Endothelial cell of umbilical vein (primary cell): ENCODE measurements at regions not wholly inside any gene's neighbourhood (a gene's known extent, or its start where the extent isn't known, plus 50 kb on each side); places are given as distances from the start of the nearest gene placed in this dataset.

Source experiments
- BruUV-seq: library from RNA; stranded (reverse); fragments of 400-500 nt; replicated peaks from 2 replicates; lab custom pipeline; 2021; lab: Mats Ljungman, UMichigan
- CTCF ChIA-PET: fragments of 300-600, 350-600 bp; sonication (Branson Sonifier 250); formaldehyde crosslinking; loops from one replicate; lab custom pipeline; 2021; ENCODE audit warnings: antibody characterized with exemption, inconsistent platforms; lab: Charles Lee
- POLR2A ChIA-PET: fragments of 300-600, 350-600 bp; sonication (Branson Sonifier 250); formaldehyde crosslinking; loops from one replicate; lab custom pipeline; 2021; ENCODE audit warnings: antibody characterized with exemption, inconsistent platforms; lab: Charles Lee
- DNase-seq: peaks from one replicate; pipeline ENCODE4 v3.0.0-alpha.2; 2011; ENCODE audit warnings: low read depth, low spot score
- FAIRE-seq: peaks from 2 replicates; lab custom pipeline; 2011; peaks lifted over from hg19 to GRCh38; lab: Jason Lieb, UNC
- H2AFZ ChIP-seq: 2 replicates; pipeline ENCODE4 v1.6.0; 2012; ENCODE audit warnings: low read depth, low read length, control low read depth, inconsistent platforms
- H3K27ac ChIP-seq: 2 replicates; pipeline ENCODE4 v1.5.1; 2011; ENCODE audit warnings: low read depth, mild to moderate bottlenecking, control low read depth, low read length, moderate library complexity; ENCODE audit not compliant: insufficient read depth
- H3K27me3 ChIP-seq, 2 experiments: 2 replicates each; pipeline versions ENCODE4 v1.6.0 to v1.6.1; 2011; ENCODE audit warnings: low read length in 2 of 2, mixed read lengths in 1 of 2; ENCODE audit not compliant: control insufficient read depth in 2 of 2, insufficient read depth in 2 of 2
- H3K36me3 ChIP-seq, 2 experiments: 2 replicates in 1 of 2; 3 replicates in 1 of 2; pipeline ENCODE4 v1.5.1; 2011; ENCODE audit warnings: low read length in 2 of 2, mild to moderate bottlenecking in 1 of 2, moderate library complexity in 1 of 2; ENCODE audit not compliant: control insufficient read depth in 2 of 2, insufficient read depth in 2 of 2; ENCODE audit errors: extremely low read depth in 1 of 2
- H3K4me1 ChIP-seq: 3 replicates; pipeline ENCODE4 v1.5.1; 2011; ENCODE audit warnings: mild to moderate bottlenecking, low read length; ENCODE audit not compliant: control insufficient read depth, insufficient read depth; ENCODE audit errors: extremely low read depth
- H3K4me2 ChIP-seq: 2 replicates; pipeline ENCODE4 v1.6.1; 2011; ENCODE audit warnings: low read length, control low read depth, mixed read lengths; ENCODE audit not compliant: insufficient read depth
- H3K4me3 ChIP-seq, 3 experiments: fragments of 200-600 bp in 1 of 3; sonication (generic), shearing (Covaris generic) in 1 of 3; replicated peaks in 1 of 3; 2 replicates each; pipeline ENCODE4 v1.5.1; 2011 to 2016; ENCODE audit warnings: control low read depth in 3 of 3, low read length in 3 of 3, mild to moderate bottlenecking in 2 of 3, inconsistent platforms in 1 of 3, low read depth in 1 of 3, moderate library complexity in 1 of 3; ENCODE audit not compliant: insufficient read depth in 1 of 3
- H3K79me2 ChIP-seq: 2 replicates; pipeline ENCODE4 v1.6.0; 2012; ENCODE audit warnings: low read length, inconsistent platforms; ENCODE audit not compliant: control insufficient read depth, insufficient read depth
- H3K9ac ChIP-seq: replicated peaks from 2 replicates; pipeline ENCODE3; 2011; ENCODE audit warnings: low read length, control low read depth; ENCODE audit not compliant: insufficient read depth; ENCODE audit errors: extremely low read depth
- H3K9me1 ChIP-seq: replicated peaks from 3 replicates; pipeline ENCODE4 v1.6.0; 2011; ENCODE audit warnings: mild to moderate bottlenecking, low read length; ENCODE audit not compliant: control insufficient read depth, insufficient read depth; ENCODE audit errors: extremely low read depth
- H3K9me3 ChIP-seq: replicated peaks from 2 replicates; pipeline ENCODE4 v1.5.1; 2012; ENCODE audit warnings: low read length, inconsistent platforms; ENCODE audit not compliant: control insufficient read depth, insufficient read depth
- H4K20me1 ChIP-seq: replicated peaks from 2 replicates; pipeline ENCODE3; 2011; ENCODE audit warnings: mild to moderate bottlenecking, low read length; ENCODE audit not compliant: control insufficient read depth, insufficient read depth; ENCODE audit errors: extremely low read depth
- EZH2 ChIP-seq: IDR thresholded peaks from 2 replicates; pipeline ENCODE4 v1.6.1; 2012; ENCODE audit warnings: borderline replicate concordance, low read depth, mild to moderate bottlenecking, moderate library complexity, low read length, inconsistent platforms; ENCODE audit not compliant: severe bottlenecking
- FOS ChIP-seq: IDR thresholded peaks from 2 replicates; pipeline ENCODE4 v1.6.1; 2011; ENCODE audit warnings: mild to moderate bottlenecking, low read length, moderate library complexity, borderline replicate concordance; ENCODE audit not compliant: insufficient read depth
- GATA2 ChIP-seq: IDR thresholded peaks from 2 replicates; pipeline ENCODE4 v1.7.0; 2011; ENCODE audit warnings: low read depth, mild to moderate bottlenecking, moderate library complexity, mixed read lengths, low read length; ENCODE audit not compliant: insufficient read length, insufficient read depth
- JUN ChIP-seq: IDR thresholded peaks from 2 replicates; pipeline ENCODE4 v1.6.1; 2011; ENCODE audit warnings: borderline replicate concordance, low read depth; ENCODE audit not compliant: insufficient read length, insufficient read depth
- MYC ChIP-seq: IDR thresholded peaks from one replicate; pipeline ENCODE4 v1.6.1; 2011; ENCODE audit warnings: mild to moderate bottlenecking, low read depth, low read length
- POLR2A ChIP-seq: IDR thresholded peaks from 2 replicates; pipeline ENCODE4 v1.6.1; 2012; ENCODE audit warnings: low read depth, mild to moderate bottlenecking, control low read depth, low read length
- POLR2AphosphoS5 ChIP-seq: IDR thresholded peaks from 2 replicates; pipeline ENCODE4 v1.6.1; 2012; ENCODE audit warnings: low read depth, mild to moderate bottlenecking, control low read depth, low read length, moderate library complexity; ENCODE audit not compliant: insufficient read depth
- dilution Hi-C: fragments of 300-500 bp; cut with MboI; formaldehyde crosslinking; loops from one replicate; pipeline ENCODE4 v1.15.0; 2019; ENCODE audit warnings: low sequenced_read_pairs; ENCODE audit not compliant: extremely low pct_ligation_motif_present
- intact Hi-C: fragments of 100-400 bp; cut with micrococcal nuclease; formaldehyde crosslinking; loops from one replicate; pipeline ENCODE4 v1.10.0; 2022
- TF ChIP-seq, protein P1 (sequence below), 2 donors: IDR thresholded peaks; 1 replicate in 1 of 2; 2 replicates in 1 of 2; pipeline ENCODE4 v1.5.1; 2011; ENCODE audit warnings: low read length in 2 of 2, mild to moderate bottlenecking in 2 of 2, moderate library complexity in 2 of 2, control low read depth in 1 of 2, inconsistent platforms in 1 of 2, low read depth in 1 of 2; ENCODE audit not compliant: insufficient read depth in 1 of 2; ENCODE audit errors: extremely low read depth in 1 of 2
- TF ChIP-seq, protein P2 (sequence below): IDR thresholded peaks from 2 replicates; pipeline ENCODE4 v1.6.1; 2011; ENCODE audit not compliant: insufficient read depth, insufficient read length

DNA sequence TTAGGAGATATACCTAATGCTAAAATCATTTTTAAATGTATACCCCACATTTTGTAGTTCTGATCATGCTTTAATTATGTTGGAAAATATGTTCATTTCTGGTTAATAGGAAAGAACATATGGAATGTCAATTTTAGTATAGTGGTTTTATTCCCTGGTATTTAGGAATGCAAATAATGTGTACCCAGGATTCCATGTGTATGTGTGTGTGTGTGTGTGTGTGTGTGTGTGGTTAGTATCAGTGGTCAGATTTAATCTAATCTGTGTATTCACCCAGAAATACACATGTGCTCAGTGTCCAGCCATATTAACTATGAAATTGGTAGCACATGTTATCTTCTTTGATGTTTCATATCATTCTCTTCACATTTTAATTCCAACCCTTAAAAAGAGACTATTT, 233.5 kb upstream of the DCBLD2 start:
- FAIRE-seq, result no peak
- dilution Hi-C loops, result no loop called here

More for the DNA sequence above, 233.5 kb upstream of the DCBLD2 start:
- Histone ChIP-seq H3K4me3 (no peak overlapping the region), H3K4me1 (peaks cover 7% of the 10 kb centered on the region), H3K9ac (no peak overlapping the region), H3K9me1 (no peaks in the 10 kb centered on the region), H3K79me2 (no peaks in the 10 kb centered on the region), H4K20me1 (no peaks in the 10 kb centered on the region), H3K27ac (no peak overlapping the region), H2AFZ (no peak overlapping the region), H3K9me3 (no peaks in the 10 kb centered on the region), H3K27me3 (no peaks in the 10 kb centered on the region), H3K36me3 (no peaks in the 10 kb centered on the region), H3K4me2 (no peak overlapping the region)
- CTCF ChIA-PET, result interaction anchor here (1.2 kb wide), 1 partner anchor 38 kb away, joined by 5 read pairs; no protein-coding TSS in a partner anchor
- TF ChIP-seq POLR2AphosphoS5, result no peak
- no peak for TF ChIP-seq POLR2A
- TF ChIP-seq EZH2, result no peak
- TF ChIP-seq, protein P1, sequence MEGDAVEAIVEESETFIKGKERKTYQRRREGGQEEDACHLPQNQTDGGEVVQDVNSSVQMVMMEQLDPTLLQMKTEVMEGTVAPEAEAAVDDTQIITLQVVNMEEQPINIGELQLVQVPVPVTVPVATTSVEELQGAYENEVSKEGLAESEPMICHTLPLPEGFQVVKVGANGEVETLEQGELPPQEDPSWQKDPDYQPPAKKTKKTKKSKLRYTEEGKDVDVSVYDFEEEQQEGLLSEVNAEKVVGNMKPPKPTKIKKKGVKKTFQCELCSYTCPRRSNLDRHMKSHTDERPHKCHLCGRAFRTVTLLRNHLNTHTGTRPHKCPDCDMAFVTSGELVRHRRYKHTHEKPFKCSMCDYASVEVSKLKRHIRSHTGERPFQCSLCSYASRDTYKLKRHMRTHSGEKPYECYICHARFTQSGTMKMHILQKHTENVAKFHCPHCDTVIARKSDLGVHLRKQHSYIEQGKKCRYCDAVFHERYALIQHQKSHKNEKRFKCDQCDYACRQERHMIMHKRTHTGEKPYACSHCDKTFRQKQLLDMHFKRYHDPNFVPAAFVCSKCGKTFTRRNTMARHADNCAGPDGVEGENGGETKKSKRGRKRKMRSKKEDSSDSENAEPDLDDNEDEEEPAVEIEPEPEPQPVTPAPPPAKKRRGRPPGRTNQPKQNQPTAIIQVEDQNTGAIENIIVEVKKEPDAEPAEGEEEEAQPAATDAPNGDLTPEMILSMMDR (IDR thresholded peaks at IDR 0.05; ENCODE audit: extremely low read depth in 1 of 2, insufficient read depth in 1 of 2, low read depth in 1 of 2, low read length in 2 of 2), result no peak
- TF ChIP-seq, protein P2, sequence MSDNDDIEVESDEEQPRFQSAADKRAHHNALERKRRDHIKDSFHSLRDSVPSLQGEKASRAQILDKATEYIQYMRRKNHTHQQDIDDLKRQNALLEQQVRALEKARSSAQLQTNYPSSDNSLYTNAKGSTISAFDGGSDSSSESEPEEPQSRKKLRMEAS, result no peak
- TF ChIP-seq MYC, result no peak
- no peak for TF ChIP-seq FOS
- TF ChIP-seq JUN, result no peak
- TF ChIP-seq GATA2, result no peak
- POLR2A ChIA-PET, result no interaction called here
- intact Hi-C loops, result no loop called here
- no TSS peak for BruUV-seq
- no peak for DNase-seq
